Amniotic epithelial cell (primary cell): ENCODE measurements at regions not wholly inside any gene's neighbourhood (a gene's known extent, or its start where the extent isn't known, plus 50 kb on each side); places are given as distances from the start of the nearest gene placed in this dataset.
"Not testable (repeated sequence)": the region's sequence is repeated elsewhere in the genome, so short reads cannot be mapped to it uniquely, and the experiment has no call there.

Experiments used
- DNase-seq: peaks from one replicate; pipeline ENCODE4 v3.0.0-alpha.2; 2010; ENCODE audit warnings: low read depth

DNA sequence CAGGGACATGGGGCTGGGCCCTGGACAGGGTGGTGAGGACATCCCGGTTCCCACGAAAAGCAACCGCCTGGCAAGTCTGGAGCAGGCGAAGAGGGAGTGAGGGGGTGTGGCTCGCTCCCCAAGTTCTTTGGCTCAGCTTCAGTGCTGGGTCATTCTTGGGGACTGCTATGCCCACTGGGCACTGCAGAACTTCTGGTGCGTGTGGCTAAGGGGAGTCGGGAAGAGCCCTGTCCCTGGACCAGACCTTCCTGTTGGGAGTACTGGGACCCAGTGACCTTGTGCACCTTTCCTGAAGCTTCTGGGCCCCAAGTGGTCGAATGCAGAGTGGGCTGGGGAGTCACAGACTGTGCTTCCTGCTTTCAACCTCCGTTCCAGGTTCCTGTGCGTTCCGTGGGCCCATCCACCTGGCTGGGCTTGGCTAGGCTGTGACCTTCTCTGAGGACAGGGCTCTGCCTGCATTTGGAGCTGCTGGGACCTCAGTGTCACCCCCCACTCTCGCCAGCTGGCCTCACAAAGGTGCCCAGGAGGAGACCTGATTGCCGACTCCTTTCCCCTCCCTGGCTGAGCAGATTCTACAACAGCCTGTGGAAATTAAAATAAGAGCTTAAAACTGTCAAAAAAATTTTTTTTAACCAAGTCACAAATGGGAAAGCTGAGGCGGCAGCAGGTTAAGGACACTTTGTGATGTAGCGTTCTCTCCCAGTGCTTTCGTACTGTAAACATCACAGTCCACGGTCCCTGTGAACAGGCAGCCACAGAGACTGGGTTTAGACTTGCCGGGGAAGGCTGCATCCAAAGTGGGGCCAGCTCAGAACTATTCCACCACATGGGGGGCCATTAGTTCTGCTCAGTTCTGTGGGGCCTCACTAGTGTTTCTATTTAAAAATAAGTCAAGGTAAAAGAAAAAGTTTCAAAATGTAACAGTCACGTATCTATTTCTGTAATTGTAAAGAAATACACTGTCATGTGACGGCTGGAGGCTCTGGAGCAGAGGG is 63.8 kb upstream of the WNT7B start:
- DNase-seq = no peak

DNA sequence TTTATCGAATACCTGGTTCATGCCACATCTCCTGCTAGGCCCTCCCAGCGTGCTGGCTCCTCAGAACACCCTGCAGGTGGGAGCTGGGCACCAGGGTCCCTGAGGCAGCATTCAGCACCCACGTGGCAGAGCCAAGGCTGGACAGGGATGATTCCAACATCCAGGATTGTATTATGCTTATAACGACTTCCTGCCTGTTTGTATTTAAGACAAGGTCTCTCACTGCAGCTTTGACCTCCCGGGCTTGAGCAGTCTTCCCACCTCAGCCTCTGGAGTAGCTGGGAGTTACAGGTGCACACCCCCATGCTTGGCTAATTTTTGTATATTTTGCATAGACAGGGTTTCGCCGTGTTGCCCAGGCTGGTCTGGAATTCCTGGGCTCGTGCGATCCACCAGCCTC is 64.7 kb upstream of the WNT7B start:
- no peak for DNase-seq

DNA sequence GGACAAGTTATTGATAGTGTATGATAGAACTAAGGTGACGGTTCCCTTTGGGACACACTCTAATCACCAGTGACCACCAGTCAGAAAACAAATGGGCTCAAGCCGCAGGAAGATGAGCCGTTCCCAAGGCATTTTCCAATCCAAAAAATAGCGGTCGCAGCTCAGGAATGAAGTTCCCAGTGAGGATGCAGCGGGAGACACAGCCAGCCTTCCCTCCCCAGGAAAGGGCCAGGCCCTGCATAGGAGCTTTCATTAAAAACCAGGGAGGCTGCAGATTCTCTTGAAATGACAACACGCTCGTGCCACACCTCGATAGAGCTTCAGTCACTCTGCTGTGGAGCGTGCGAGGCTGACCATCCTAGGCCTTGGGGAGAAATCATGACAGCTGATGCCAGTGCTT is 65.8 kb upstream of the WNT7B start:
- no peak for DNase-seq

DNA sequence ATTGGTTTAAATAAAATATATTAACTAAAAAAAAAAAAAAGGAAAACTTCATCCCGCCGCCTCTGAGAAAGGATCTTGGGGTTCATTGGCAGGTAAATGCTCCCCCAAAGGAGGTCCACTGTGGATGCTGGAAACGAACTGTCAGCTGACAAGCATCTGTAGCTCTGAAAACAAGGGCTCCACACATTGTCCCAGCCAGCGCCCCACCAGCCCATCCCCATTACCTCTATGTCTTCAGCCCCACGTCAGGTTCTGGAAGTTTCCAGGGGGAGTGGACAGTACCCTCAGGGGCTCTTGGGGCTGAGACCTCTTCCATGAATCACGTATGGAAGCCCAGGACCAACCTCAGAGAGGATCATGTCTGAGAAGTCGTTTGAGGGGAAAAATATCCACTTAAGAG is 66.4 kb upstream of the WNT7B start:
- DNase-seq = no peak

DNA sequence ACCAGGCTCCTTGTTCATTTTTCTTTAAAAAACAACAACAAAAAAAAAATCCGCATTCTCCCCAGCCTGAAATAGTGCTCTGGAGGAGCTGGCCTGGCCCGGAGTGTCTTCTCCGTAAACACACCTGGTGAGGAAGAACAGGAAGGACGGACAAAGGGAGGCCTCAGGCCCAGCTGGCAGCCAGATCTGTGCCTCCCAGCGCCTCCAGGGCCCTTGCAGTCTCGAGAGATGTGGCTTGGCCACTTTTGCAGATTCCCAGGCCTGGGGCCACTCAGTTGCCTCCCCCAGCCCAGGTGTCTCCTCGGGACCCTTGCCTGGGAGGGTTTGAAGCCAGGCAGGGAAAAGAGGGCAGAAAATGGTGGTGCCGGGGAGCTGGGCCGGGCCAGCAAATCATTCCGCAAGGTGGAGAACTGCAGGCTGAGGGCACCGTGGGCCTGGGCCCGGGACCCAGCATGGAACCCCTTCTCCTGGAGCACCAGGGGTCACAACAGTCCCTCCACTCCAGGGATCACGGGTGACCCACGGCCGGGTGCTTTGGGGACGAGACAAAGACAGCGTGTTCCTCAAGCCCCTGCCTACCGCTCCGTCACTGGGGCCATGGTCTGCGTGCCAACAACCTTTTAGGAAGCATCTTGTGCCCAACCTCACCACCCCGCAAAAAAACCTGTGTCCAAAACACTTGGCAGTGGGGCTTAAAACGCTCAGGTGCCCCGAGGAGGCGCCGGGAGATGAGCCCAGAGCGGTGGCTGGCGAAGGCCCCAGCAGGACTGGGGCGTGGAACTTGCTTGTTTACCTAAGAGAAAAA is 67.1 kb upstream of the WNT7B start:
- DNase-seq = no peak

DNA sequence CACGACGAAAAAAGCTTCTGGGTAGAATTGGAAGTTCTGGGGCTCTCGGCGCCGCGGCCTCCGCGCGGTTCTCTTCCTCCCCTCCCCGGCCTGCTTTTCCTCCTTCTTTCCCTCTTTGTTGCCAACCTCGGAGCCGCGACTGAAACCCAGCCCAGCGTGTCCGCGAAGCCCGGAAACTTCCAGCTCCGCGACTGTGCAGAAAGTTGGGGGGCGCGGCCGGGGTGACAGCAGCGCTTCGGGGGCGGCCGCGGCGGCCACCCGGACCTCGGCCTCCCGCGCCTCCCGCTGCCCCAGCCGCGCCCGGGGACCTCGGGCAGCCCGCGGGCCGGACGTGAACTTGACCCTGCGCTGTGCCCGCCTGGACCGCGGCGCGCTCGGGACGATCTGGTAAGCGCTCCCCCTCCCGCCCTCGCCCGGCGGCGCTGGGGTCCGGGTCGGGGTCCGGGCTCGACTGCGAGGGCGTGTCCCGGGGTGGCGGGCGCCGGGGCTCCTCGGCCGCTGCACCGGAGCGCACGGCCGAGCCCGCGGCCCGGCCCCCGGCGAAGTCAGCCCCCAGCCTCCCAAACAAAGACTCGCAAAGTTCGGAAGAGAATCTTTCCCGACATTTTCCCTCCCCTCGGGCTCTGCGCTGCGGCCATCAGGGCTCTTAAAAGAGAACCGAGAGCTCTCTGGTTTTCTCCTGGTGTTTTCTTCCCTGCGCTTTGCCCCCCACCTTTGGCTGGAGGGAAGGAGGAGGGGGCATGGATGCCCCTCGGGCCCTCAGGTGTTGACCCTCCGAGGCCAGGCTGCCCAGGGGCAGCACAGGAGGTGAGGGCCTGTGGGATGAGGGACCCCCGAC is 67.9 kb upstream of the WNT7B start:
- peak; percentile 25 for DNase-seq

DNA sequence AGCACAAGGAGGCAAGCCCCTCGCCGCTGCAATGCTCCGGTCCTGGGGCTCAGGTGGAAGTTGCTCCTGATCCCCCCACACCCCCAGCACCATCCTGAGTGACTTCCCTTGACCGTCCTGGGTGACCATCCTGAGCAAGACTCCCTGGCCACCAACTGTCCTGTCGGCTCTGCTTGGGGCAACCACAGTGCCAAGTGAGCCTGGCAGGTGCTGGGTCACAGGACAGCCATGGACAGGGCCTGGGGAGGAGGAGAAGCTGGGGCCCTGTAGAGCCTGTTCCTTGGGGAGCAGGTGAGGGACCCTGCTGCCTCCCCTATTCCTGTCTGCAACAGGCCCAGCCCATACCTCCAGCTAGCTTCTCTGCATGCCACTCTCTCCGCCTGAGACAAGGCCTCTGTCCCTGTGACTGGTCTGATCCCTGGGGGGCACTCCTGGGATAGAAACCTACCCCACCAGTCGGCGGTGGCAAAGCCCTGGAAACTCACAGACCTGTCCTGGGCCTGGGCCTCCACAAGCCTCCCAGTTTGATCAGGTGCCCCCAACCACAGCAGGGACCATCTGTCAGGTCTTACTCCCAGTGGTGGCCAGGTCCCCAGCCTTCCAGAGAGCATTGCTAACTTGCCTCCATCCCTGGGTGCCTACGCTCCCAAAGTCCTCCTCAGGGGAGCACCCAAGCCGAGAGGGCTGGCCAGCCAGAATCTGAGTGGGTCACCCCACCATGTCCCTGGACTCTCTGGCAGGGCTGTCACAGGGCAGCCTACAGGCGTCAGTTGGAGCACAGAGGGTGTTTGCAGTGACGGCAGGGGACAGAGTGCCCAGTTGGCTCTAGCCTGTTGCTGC is 68.7 kb upstream of the WNT7B start:
- DNase-seq = no peak

DNA sequence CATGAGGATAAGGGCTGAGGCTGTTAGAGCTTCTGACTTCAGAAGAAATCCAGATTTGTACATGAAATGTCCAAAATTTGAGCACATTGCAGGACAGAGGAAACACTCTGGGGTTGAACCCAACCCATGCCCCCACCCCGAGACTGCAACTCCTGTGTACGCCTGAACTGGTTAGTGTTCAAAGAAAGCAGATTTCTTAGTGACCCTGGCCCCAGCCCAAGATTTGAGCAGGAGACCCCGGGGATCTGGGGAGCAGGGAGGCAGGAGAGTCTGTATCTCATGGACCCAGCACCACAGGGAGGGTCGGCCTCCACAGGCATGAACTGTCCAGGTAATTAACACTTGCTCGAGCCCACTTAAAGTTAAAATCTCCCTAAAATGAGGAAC is 69.3 kb upstream of the WNT7B start:
- no peak for DNase-seq

DNA sequence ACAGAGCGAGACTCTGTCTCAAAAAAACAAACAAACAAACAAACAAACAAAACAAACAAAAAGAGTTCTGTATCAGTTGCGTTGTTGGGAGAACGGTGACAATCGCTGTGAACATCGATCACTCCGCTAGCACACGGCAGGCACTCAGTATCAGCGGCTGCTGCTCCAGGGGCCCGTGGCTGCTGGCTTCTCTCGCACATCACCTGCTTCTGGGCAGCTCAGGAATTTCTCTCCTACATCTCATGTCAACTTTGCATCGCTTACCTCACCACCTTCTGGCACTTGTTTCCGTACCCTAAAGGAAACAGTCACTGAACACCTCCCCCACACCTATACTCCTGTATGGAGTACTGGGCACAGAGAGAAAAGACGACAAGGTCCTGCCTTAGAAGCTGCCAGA is 70.3 kb upstream of the WNT7B start:
- no peak for DNase-seq

DNA sequence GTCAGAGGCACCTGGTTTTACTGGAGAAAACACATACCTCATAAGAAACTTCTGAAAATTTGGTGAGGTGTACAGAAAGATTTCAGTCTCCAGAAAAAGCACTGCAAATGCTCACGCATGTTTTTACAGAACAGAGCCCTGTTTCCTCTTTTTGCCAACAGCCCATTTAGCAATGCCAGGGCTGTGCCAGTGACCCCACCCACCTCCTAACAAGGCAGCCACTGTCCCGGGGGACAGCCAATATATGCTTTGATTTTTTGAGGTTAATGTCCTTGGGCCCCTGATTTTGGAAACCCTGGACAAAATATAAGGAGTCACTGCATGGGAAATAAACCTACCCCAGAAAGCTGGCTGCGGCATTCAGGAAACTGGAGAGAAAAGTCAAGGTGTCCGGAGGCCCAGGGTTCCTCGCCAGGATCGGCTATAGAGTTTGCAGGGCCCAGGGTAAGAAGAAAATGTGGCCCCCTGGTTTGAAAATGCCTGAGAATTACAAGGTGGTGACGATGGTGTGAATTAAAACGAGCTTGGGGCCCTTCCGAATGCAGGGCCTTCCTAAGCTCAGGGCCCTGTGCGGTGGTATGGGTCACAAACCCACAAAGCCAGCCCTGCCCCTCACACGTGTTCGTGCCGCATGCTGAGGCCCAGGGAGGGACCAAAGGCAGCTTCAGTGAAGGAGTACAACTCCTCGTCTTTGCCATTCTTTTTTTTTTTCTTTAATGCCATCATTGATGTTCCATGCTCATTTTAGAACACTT is 71.1 kb upstream of the WNT7B start:
- no peak for DNase-seq

DNA sequence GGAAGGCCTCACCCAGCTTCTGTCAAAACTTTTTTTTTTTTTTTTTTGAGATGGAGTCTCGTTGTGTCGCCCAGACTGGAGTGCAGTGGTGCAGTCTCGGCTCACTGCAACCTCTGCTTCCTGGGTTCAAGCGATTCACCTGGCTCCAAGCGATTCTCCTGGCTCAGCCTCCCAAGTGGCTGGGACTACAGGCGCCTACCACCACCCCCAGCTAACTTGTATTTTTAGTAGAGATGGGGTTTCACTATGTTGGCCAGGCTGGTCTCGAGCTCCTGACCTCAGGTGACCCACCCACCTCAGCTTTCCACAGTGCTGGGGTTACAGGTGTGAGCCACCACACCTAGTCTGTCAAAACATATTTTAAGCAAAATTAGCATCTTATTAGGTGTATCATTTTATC is 71.7 kb upstream of the WNT7B start:
- DNase-seq = not testable (repeated sequence)

DNA sequence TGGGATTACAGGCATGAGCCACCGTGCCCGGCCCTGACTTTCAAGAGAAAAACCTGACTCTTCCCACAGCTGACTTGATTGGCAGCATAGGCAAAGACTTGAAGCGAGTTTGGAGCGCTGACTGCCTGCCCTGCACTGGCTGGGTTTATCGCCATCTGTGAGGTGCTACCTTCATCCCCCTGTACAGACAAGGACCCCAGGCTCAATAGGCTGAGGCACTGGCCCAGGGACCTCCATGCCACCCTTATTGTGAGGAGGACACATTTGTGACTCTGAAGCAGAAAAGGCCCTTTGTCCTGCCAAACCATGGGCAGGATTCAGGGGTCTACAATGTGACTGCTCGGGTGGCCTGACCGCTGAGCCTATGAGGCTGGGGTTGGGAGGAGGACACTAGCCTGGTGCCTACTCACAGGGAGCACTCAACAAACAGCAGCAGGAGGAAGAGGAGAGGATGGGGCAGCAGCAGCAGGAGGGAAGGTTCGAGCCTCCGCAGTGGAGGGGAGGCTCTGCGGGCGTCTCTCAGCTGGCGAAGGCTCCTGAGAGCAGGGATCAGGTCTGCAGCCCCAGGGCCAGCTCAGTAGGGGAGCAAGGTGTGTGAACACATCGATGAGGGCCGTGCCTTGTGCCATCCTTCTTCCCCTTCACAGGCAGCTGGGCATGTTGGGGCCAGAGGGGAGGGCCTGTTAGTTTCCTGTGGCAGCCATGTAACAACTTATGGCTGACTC is 72.9 kb upstream of the WNT7B start:
- no peak for DNase-seq

DNA sequence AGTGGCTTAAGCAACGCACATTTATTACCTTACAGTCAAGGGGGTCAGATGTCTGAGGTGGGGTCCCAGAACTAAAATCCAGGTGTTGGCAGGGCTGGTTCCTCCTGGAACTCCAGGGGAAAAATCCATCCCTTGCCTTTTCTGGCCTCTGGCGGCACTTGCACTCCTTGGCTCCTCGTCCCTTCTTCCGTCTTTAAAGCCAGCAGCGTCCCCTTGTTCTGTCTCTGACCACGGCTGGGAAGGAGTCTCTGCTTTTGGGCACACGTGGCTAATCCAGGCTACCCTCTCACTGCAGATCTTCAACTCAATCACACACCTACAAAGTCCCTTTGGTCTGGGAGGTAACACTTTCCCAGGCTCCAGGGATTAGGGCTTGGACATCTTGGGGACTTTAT is 73.5 kb upstream of the WNT7B start:
- no peak for DNase-seq

DNA sequence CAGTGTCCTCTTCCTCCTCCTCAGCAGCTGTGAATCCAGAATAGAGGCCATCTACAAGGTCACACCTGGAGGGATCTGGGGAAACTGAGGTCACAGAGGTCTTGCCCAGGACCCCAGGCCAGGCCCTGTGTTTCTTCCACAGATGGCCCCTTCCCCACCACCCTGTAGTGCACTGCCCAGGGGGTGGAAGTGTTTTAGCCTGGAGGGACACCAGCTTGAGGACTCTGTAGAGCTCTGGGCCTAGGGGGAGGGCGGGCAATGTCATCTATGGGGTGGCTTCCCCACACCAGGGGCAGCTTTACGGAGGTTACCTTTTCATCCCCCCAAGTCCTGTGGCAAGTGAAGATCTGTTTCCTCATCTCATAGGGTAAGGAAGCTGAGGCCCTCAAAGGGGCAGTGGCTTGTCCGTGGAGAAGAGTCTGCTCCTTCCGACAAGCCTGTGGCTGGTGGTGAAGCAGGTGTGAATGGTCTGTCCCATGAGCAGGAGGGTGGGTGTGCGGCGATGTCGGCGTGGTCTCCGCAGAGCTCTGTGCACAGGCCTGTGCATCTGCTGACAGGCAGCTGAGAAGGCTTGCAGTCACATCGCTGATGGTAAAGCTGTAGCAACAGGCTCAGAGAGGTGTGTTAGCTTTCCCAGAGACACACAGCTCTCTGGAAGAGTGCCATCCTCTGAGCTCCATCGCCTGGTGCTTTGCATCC is 74.1 kb upstream of the WNT7B start:
- DNase-seq = no peak

DNA sequence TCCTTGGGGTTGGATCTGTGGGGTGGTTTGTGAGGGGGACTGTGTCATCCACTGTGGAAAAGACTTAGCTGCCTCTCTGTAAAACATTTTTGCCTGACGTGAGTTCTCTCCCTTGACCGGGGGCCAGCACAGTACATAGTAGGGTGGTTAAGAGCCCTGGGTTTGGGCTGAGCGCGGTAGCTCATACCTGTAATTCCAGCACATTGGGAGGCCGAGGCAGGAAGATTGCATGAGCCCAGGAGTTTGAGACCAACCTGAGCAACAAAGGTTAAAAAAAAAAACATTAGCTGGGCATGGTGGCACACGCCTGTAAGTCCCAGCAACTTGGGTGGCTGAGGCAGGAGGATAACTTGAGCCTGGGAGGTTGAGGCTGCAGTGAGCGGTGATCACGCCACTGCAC is 74.7 kb upstream of the WNT7B start:
- DNase-seq = no peak

DNA sequence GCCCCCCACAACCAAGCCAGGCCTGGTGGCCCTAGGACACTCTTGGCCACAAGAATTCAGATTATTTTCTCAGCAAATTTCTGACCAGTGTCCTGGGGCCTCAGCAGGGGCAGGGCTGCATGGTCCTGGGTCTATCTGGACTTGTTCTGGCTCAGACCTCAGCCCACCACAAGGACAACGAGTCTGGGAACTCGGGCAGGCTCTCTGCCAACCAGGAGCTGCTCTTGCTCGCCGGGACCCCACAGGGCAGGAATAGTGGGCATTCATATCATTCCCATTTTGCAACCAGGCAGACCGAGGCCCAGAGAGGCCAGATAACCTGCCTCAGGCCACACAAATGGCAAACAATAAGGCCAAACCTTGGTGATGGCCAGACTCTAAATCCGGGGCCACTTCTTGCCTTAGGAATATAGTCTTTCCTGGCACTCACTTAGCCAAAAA is 75.4 kb upstream of the WNT7B start:
- DNase-seq = no peak

DNA sequence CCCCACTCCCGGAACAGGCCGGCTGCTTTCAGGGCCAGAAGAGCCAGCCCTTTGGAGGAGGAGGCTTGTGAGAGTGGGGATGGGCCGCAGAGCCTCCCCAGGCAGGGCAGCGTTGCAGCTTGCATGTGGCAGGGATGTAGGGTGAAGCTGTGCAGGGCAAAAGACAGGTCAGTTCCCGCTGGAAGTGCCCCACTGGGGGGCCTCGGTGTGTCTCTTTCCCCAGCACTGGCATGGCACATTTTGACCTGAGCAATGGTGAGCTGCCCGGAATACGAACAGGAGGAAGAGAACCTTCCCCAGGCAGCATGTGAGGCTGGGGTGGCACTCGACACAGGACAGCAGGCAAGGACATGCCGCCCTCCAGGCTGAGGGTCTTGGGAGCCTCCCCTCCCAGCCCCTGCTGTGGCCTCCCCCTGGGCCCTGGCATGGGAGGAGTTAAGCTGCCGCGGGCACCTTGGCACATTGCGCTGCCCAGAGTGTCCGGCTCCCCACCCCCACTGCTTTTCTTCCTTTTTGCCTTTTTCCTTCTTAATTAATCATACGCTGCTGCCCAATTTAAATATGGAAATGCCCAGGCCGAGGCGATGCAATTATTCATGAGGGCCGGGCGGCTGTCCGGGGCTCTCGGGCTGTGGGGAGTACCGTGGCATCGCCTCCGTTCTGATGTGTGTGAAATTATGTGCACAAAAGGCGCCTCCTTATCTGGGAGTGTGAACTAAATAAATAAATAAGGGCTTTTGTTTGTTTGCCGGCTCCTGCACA is 76.0 kb upstream of the WNT7B start:
- peak; percentile 29 for DNase-seq

DNA sequence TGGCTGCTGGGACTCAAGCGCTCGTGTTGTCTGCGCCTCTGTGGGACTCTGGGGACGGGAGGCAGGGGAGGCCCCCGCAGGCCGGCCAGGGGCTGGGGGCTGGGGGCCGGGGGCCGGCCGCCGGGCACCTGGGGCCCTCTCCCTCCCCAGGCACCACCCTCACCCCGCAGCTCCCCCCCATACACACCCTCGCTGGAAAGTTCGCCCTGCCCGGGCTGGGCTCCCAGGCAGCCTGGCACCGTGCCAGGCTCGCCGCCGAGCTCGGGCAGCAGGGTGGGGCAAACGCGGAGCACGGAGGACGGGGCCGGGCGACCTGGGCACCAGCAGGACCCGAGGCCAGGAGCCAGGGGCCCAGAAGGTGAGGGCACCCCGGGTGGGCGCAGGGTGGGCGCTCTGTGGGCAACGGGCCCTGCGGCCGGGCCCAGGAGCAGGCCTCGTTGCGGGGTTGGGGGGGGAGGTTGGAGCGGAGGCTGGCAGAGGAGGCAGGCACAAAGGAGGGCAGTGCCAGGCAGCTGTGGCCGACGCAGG is 76.7 kb upstream of the WNT7B start:
- DNase-seq = peak; percentile 45
